HCT116 (cell line): ENCODE measurements at regions not wholly inside any gene's neighbourhood (a gene's known extent, or its start where the extent isn't known, plus 50 kb on each side); places are given as distances from the start of the nearest gene placed in this dataset.

Source experiments
- CTCF ChIP-seq, 3 experiments: fragments of 200-600 bp in 1 of 3; sonication (generic) in 1 of 3; IDR thresholded peaks in 2 of 3; conservative IDR thresholded peaks in 1 of 3; 2 replicates each; pipeline ENCODE4 v1.5.1; 2012 to 2017; ENCODE audit warnings: low read depth in 2 of 3, low read length in 2 of 3, antibody characterized with exemption in 1 of 3, borderline replicate concordance in 1 of 3, control low read depth in 1 of 3, mild to moderate bottlenecking in 1 of 3, mixed read lengths in 1 of 3, mixed run types in 1 of 3, moderate library complexity in 1 of 3; ENCODE audit not compliant: insufficient read depth in 1 of 3
- MAX ChIP-seq: IDR thresholded peaks from 2 replicates; pipeline ENCODE4 v1.6.1; 2012
- YY1 ChIP-seq: IDR thresholded peaks from 2 replicates; pipeline ENCODE4 v1.6.1; 2011; ENCODE audit warnings: low read length, low read depth, moderate library complexity, mild to moderate bottlenecking; ENCODE audit not compliant: insufficient replicate concordance; ENCODE audit errors: extremely low read depth

- no peak for TF ChIP-seq MAX
- TF ChIP-seq YY1, result no peak
- no peak for TF ChIP-seq CTCF (IDR thresholded peaks at IDR 0.05 in 2 of 3, conservative IDR thresholded peaks at IDR 0.05 in 1 of 3; ENCODE audit: borderline replicate concordance in 1 of 3, insufficient read depth in 1 of 3, low read depth in 2 of 3, low read length in 2 of 3)
Measured at GRCh38 chr18:28284132-28284531, 107.2 kb upstream of the CDH2 start.
